HEK293 (cell line): ENCODE measurements at regions not wholly inside any gene's neighbourhood (a gene's known extent, or its start where the extent isn't known, plus 50 kb on each side); places are given as distances from the start of the nearest gene placed in this dataset.

Experiments
- CTCF ChIA-PET: fragments of 350-600 bp; formaldehyde crosslinking; extraction: SDS; loops from one replicate; lab custom pipeline; 2021; ENCODE audit warnings: antibody characterized with exemption; lab: Yijun Ruan, JAX
- POLR2A ChIA-PET: fragments of 300-600 bp; formaldehyde crosslinking; extraction: SDS; loops from one replicate; lab custom pipeline; 2020; ENCODE audit warnings: antibody characterized with exemption, inconsistent platforms; lab: Yijun Ruan, JAX
- H3K27ac ChIP-seq: fragments of 200-500 bp; sonication (Bioruptor generic); 2 replicates; pipeline ENCODE4 v1.5.1; 2014; ENCODE audit warnings: low read depth, low read length, control low read depth, inconsistent platforms; ENCODE audit errors: extremely low read depth
- H3K36me3 ChIP-seq, 2 experiments: fragments of 200-500 bp in 1 of 2; sonication (Bioruptor generic) in 1 of 2; 1 replicate in 1 of 2; 2 replicates in 1 of 2; pipeline ENCODE4 v1.5.1; 2014 to 2017; ENCODE audit warnings: inconsistent platforms in 2 of 2, low read length in 2 of 2; ENCODE audit not compliant: control insufficient read depth in 2 of 2, insufficient read depth in 1 of 2
- H3K4me1 ChIP-seq: fragments of 200-500 bp; sonication (Bioruptor generic); 2 replicates; pipeline ENCODE4 v1.5.1; 2014; ENCODE audit warnings: mild to moderate bottlenecking, low read length, inconsistent platforms; ENCODE audit not compliant: control insufficient read depth, insufficient read depth
- H3K4me3 ChIP-seq: 2 replicates; pipeline ENCODE4 v1.5.1; 2011; ENCODE audit warnings: low read depth, mild to moderate bottlenecking, control low read depth, low read length, moderate library complexity
- H3K9me3 ChIP-seq: fragments of 200-500 bp; sonication (Bioruptor generic); 2 replicates; pipeline ENCODE4 v1.5.1; 2014; ENCODE audit warnings: low read depth, low read length, inconsistent platforms; ENCODE audit not compliant: control insufficient read depth, insufficient read depth
- ATF2 ChIP-seq: fragments of 450-650 bp; formaldehyde crosslinking; IDR thresholded peaks from 2 replicates; pipeline ENCODE4 v1.5.1; 2016; ENCODE audit warnings: missing biosample characterization, missing genetic modification characterization, low read depth
- BCL6B ChIP-seq: fragments of 450-650 bp; formaldehyde crosslinking; IDR thresholded peaks from 2 replicates; pipeline ENCODE4 v1.5.1; 2017; ENCODE audit warnings: missing biosample characterization, missing genetic modification characterization
- KLF16 ChIP-seq: fragments of 450-650 bp; formaldehyde crosslinking; IDR thresholded peaks from 2 replicates; pipeline ENCODE4 v1.5.1; 2017; ENCODE audit warnings: missing biosample characterization, missing genetic modification characterization
- PRDM1 ChIP-seq: fragments of 450-650 bp; formaldehyde crosslinking; IDR thresholded peaks from 2 replicates; pipeline ENCODE4; 2016; ENCODE audit warnings: missing biosample characterization, missing genetic modification characterization
- PRDM2 ChIP-seq: fragments of 450-650 bp; formaldehyde crosslinking; IDR thresholded peaks from 2 replicates; pipeline ENCODE4 v1.5.1; 2016; ENCODE audit warnings: missing biosample characterization, missing genetic modification characterization, borderline replicate concordance
- ZBTB11 ChIP-seq: fragments of 450-650 bp; formaldehyde crosslinking; conservative IDR thresholded peaks from 2 replicates; pipeline ENCODE4 v1.5.1; 2016; ENCODE audit warnings: low read depth, missing biosample characterization, missing genetic modification characterization
- ZBTB17 ChIP-seq: fragments of 450-650 bp; formaldehyde crosslinking; IDR thresholded peaks from 2 replicates; pipeline ENCODE4 v1.5.1; 2016; ENCODE audit warnings: missing biosample characterization, missing genetic modification characterization
- ZNF112 ChIP-seq: fragments of 450-650 bp; formaldehyde crosslinking; IDR thresholded peaks from 2 replicates; pipeline ENCODE4 v1.5.0; 2017; ENCODE audit warnings: missing biosample characterization, missing genetic modification characterization
- ZNF366 ChIP-seq: fragments of 450-650 bp; formaldehyde crosslinking; conservative IDR thresholded peaks from 2 replicates; pipeline ENCODE4 v1.5.1; 2016; ENCODE audit warnings: missing biosample characterization, missing genetic modification characterization
- ZNF391 ChIP-seq: fragments of 450-650 bp; formaldehyde crosslinking; IDR thresholded peaks from 2 replicates; pipeline ENCODE4 v1.5.1; 2016; ENCODE audit warnings: low read depth, missing biosample characterization, missing genetic modification characterization, borderline replicate concordance
- ZNF514 ChIP-seq: fragments of 450-650 bp; formaldehyde crosslinking; IDR thresholded peaks from 2 replicates; pipeline ENCODE4 v1.5.1; 2016; ENCODE audit warnings: missing biosample characterization, missing genetic modification characterization
- ZNF548 ChIP-seq: fragments of 450-650 bp; formaldehyde crosslinking; IDR thresholded peaks from 2 replicates; pipeline ENCODE4 v1.5.1; 2016; ENCODE audit warnings: missing biosample characterization, missing genetic modification characterization
- ZNF585B ChIP-seq: fragments of 450-650 bp; formaldehyde crosslinking; IDR thresholded peaks from 2 replicates; pipeline ENCODE4 v1.5.1; 2016; ENCODE audit warnings: missing biosample characterization, missing genetic modification characterization
- ZNF664 ChIP-seq: fragments of 450-650 bp; formaldehyde crosslinking; IDR thresholded peaks from 2 replicates; pipeline ENCODE4 v1.5.1; 2016; ENCODE audit warnings: missing biosample characterization, missing genetic modification characterization
- ZNF768 ChIP-seq: fragments of 450-650 bp; formaldehyde crosslinking; IDR thresholded peaks from 2 replicates; pipeline ENCODE4 v1.5.1; 2018; ENCODE audit warnings: missing biosample characterization, mild to moderate bottlenecking, missing genetic modification characterization
- ZNF785 ChIP-seq: fragments of 450-650 bp; formaldehyde crosslinking; IDR thresholded peaks from 2 replicates; pipeline ENCODE4 v1.5.1; 2016; ENCODE audit warnings: missing biosample characterization, missing genetic modification characterization
- TF ChIP-seq, protein P1 (sequence below): fragments of 450-650 bp; formaldehyde crosslinking; IDR thresholded peaks from 2 replicates; pipeline ENCODE4 v1.5.1; 2016; ENCODE audit warnings: missing biosample characterization, missing genetic modification characterization
- TF ChIP-seq, protein P2 (sequence below): fragments of 450-650 bp; IDR thresholded peaks from 2 replicates; pipeline ENCODE4 v1.5.1; 2018; ENCODE audit warnings: missing biosample characterization, mild to moderate bottlenecking, missing genetic modification characterization

DNA sequence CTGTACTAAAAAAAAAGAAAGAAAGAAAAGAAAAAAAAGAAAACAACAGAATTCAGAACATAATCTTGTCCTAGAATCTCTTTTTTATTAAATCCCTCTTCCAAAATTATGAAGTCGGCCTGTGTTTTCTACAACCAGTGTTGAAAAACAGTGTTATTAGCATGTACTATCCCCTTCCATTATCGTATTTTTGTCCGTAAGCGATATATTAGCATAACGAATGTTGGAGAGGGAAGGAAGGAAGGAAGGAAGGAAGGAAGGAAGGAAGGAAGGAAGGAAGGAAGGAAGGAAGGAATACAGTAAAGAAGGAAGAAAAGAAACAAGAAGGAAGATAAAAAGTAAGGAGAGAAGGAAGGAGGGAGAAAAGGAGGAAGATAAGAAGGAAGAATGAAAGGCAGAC lies 393.0 kb upstream of the TSHZ3 start:
- Histone ChIP-seq H3K4me3 (no peak overlapping the region), H3K27ac (no peak overlapping the region), H3K9me3 (no peaks in the 10 kb centered on the region), H3K36me3 (no peaks in the 10 kb centered on the region; a peak in 1 of 3 replicates), H3K4me1 (no peaks in the 10 kb centered on the region)
- POLR2A ChIA-PET, result no interaction called here
- CTCF ChIA-PET, result no interaction called here
- TF ChIP-seq ZNF112 (no peak), ZNF514 (tag by site-specific recombination) (no peak), PRDM1 (tag by site-specific recombination) (no peak), ZNF366 (tag by site-specific recombination) (peak; percentile 89), ZNF768 (tag by site-specific recombination) (no peak), ZNF785 (no peak), ZNF391 (tag by site-specific recombination) (no peak)

DNA sequence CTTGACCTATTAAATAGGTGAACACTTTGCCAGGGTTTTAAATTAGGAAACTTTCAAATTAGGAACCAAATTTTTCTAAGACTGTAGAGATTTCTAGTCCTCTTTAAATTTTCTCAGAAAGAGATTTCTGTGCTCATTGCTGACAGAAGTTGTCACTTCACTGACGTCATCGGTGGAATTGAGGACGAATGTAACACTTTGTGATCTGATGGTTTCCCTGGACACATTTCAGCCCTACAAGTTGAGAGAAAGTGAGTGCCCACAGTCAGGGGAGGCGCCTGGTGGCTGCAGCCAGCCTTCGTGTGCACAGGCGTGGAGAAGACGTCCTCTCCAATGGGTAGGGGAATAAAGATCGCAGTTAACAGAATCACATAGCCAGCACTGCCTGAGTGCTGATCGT lies 396.5 kb upstream of the TSHZ3 start:
- no peaks in the 10 kb centered on the region for H3K9me3 ChIP-seq
- no peaks in the 10 kb centered on the region for H3K4me1 ChIP-seq
- H3K4me3 ChIP-seq, result no peak overlapping the region
- ChIA-PET CTCF (no interaction called here), POLR2A (no interaction called here)
- no peak overlapping the region for H3K27ac ChIP-seq
- H3K36me3 ChIP-seq, result no peaks in the 10 kb centered on the region; a peak in 1 of 3 replicates
- TF ChIP-seq, protein P1, sequence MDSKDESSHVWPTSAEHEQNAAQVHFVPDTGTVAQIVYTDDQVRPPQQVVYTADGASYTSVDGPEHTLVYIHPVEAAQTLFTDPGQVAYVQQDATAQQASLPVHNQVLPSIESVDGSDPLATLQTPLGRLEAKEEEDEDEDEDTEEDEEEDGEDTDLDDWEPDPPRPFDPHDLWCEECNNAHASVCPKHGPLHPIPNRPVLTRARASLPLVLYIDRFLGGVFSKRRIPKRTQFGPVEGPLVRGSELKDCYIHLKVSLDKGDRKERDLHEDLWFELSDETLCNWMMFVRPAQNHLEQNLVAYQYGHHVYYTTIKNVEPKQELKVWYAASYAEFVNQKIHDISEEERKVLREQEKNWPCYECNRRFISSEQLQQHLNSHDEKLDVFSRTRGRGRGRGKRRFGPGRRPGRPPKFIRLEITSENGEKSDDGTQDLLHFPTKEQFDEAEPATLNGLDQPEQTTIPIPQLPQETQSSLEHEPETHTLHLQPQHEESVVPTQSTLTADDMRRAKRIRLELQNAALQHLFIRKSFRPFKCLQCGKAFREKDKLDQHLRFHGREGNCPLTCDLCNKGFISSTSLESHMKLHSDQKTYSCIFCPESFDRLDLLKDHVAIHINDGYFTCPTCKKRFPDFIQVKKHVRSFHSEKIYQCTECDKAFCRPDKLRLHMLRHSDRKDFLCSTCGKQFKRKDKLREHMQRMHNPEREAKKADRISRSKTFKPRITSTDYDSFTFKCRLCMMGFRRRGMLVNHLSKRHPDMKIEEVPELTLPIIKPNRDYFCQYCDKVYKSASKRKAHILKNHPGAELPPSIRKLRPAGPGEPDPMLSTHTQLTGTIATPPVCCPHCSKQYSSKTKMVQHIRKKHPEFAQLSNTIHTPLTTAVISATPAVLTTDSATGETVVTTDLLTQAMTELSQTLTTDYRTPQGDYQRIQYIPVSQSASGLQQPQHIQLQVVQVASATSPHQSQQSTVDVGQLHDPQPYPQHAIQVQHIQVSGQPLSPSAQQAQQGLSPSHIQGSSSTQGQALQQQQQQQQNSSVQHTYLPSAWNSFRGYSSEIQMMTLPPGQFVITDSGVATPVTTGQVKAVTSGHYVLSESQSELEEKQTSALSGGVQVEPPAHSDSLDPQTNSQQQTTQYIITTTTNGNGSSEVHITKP (tag by site-specific recombination), result no peak
- TF ChIP-seq PRDM2 (tag by site-specific recombination), result no peak
- no peak for TF ChIP-seq ZNF548
- TF ChIP-seq BCL6B (tag by site-specific recombination), result no peak
- no peak for TF ChIP-seq ZNF585B (tag by site-specific recombination)
- no peak for TF ChIP-seq ZBTB11 (tag by site-specific recombination)
- peak; percentile 67 for TF ChIP-seq ATF2
- TF ChIP-seq KLF16 (tag by site-specific recombination), result no peak
- no peak for TF ChIP-seq ZNF664 (tag by site-specific recombination)
- TF ChIP-seq, protein P2, sequence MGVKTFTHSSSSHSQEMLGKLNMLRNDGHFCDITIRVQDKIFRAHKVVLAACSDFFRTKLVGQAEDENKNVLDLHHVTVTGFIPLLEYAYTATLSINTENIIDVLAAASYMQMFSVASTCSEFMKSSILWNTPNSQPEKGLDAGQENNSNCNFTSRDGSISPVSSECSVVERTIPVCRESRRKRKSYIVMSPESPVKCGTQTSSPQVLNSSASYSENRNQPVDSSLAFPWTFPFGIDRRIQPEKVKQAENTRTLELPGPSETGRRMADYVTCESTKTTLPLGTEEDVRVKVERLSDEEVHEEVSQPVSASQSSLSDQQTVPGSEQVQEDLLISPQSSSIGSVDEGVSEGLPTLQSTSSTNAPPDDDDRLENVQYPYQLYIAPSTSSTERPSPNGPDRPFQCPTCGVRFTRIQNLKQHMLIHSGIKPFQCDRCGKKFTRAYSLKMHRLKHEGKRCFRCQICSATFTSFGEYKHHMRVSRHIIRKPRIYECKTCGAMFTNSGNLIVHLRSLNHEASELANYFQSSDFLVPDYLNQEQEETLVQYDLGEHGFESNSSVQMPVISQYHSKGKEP (tag by site-specific recombination), result no peak
- TF ChIP-seq ZBTB17 (tag by site-specific recombination), result 0 out of 2 replicates have a peak, but pooled peaks have one; percentile 24
